Middle frontal gyrus (tissue), 1 donor: ENCODE measurements at regions not wholly inside any gene's neighbourhood (a gene's known extent, or its start where the extent isn't known, plus 50 kb on each side); places are given as distances from the start of the nearest gene placed in this dataset.

ENCODE experiments used
- DNase-seq: peaks from one replicate; pipeline ENCODE4 v3.0.0-alpha.2; 2015; ENCODE audit warnings: low spot score; ENCODE audit errors: extremely low spot score

GRCh38 chr2:16012626-16013358 lies 72.4 kb downstream of the MYCN start:
- no peak for DNase-seq

- no peak for DNase-seq
Measured at GRCh38 chr2:16012029-16012596, 71.8 kb downstream of the MYCN start.

- DNase-seq: no peak
Measured at GRCh38 chr2:16011621-16011960, 71.2 kb downstream of the MYCN start.

DNA sequence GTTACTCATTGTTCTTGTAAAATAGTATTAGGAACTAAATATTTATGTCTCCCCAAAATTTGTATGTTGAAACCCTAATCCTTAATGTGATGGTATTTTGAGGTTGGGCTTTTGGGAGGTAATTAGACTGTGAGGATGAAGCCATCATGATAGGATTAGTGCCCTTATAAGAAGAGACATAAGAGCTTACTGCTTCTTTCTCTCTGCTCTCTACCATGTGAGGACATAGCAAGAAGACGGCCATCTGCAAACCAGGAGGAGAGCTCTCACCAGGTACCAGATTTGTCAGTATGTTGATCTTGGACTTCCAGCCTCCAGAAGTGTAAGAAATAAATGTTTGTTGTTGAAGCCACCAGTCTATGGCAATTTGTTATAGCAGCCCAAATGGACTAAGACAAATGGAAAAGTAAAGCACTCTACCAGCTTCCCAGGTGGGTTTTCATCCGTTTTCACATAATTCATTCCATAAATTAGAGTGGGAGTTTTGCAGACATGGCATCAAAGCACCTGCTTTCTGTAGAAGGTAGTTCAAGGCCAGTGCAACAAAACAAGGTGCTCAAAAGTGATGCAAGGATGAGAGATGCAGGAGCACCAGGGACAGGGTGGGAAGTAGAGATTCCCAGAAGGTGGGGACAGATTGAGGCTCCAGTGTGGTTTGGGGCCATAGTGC lies 70.7 kb downstream of the MYCN start:
- DNase-seq: no peak

GRCh38 chr2:16010011-16010410 lies 69.7 kb downstream of the MYCN start:
- DNase-seq: no peak

DNA sequence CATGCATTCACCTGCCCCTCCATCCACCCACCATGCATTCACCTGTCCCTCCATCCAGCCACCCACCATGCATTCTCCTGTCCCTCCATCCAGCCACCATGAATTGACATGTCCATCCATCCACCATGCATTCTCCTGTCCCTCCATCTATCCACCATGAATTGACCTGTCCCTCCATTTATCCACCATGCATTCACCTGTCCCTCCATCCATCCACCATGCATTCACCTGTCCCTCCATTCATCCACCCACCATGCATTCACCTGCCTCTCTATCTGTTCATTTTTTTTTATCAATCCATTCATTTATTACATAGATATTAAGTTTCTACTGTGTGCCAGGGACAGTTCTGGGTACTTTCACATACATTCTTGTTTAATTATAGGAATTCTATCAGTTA lies 69.2 kb downstream of the MYCN start:
- no peak for DNase-seq

- no peak for DNase-seq
Measured at GRCh38 chr2:16008856-16009255, 68.5 kb downstream of the MYCN start.

DNA sequence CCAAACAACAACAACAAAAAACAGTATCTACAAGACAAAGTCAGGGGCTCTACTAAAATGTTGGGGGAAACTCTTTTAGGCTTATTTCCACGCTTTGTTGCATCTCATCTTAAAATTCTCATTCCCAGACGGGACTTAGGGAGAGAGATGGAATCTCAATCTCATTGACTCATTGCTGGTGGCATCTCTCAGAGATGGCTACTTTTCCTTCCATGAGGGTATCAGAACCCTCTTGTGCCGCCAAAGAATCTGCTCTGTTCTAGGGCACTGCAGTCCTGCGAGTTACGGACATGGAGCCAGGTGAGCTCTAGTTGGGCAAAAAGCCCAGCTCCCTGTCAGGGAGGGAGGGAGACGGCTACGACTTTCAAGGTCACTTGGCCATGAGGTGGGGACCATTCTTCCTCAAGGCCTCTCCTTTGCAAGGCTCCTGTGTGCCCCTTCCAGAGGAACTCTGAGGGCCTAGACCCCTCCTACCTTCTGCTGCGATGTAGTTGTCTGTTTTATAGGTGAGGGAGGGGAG lies 68.0 kb downstream of the MYCN start:
- DNase-seq: no peak

- no peak for DNase-seq
Measured at GRCh38 chr2:16007167-16007934, 67.0 kb downstream of the MYCN start.

GRCh38 chr2:16006537-16007166 lies 66.3 kb downstream of the MYCN start:
- DNase-seq: no peak

DNA sequence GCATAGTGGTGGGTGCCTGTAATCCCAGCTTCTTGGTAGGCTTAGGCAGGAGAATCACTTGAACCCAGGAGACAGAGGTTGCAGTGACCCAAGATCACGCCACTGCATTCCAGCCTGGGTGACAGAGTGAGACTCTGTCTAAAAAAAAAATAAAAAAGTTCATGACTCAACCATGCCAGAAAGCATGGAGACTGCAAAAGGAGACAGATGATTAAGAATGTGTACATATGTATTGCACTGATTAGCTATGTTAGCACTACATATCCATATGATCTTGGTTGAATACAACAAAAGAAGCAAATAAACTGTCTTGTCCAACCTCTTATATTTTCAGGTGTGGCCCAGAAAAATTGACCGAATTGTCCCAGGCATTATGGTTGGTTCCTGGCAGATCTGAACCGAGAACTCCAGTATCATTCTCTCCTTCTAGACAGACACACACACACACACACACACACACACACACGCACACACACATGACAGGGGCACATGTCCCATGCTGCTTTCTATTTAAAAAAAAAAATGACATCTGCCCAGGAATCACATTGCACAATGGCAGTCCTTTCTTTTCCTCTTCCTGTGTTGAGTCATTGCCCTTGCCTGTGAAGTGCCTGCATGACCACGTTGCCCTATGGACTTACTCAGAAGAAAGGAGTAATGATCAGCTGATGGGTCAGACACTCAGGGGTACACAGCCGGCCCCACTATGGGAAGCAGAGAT lies 65.6 kb downstream of the MYCN start:
- DNase-seq: no peak

DNA sequence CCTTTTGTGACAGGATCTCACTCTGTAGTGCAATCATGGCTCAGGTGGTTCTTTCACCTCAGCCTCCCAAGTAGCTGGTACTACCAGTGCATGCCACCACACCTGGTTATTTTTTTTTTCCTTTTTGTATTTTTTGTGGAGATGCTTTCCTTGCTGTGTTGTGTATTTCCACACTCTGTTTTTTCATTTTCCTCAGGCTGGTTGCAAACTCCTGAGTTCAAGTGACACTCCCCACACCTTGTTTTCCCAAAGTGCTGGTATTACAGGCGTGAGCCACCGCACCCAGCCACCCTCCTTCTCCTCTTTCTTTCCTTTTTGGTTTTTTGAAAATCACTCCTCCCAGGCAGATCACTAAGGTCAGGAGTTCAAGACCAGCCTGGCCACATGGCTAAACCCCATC lies 65.0 kb downstream of the MYCN start:
- no peak for DNase-seq

DNA sequence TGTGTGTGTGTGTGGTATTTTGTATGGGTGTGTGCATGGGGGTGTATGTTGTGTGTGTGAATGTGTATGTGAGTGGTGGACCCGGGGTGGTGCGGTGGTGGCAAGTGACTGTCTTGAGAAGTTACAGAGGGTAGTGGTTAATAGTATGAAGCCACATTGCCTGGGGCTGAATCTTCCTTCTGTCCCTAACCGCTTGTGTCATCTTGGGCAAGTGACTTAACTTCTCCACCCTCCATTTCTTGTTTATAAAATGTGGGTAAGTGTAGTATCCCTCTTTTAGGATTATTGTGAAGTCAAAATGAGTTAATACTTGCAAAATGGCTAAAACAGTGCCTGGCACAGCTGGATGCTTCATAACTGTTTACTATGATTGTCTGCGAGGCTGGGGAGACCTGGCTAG lies 63.5 kb downstream of the MYCN start:
- DNase-seq: no peak

DNA sequence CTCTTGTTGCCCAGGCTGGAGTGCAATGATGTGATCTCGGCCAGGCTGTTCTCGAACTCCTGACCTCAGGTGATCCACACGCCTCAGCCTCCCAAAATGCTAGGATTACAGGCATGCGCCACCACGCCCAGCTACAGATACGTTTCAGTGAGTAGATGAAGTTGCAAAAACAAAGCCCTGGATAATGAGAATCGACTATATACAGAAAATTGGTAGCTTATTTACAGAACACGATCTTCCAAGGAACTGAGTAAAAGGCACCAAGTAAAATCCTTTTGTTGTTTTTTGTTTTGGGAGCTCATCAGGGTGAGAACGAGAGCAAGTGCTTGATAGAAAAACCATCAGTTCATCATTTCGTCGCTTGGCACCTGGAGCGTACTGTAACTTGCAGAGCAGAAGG lies 62.8 kb downstream of the MYCN start:
- no peak for DNase-seq

GRCh38 chr2:16002575-16002974 lies 62.2 kb downstream of the MYCN start:
- no peak for DNase-seq

DNA sequence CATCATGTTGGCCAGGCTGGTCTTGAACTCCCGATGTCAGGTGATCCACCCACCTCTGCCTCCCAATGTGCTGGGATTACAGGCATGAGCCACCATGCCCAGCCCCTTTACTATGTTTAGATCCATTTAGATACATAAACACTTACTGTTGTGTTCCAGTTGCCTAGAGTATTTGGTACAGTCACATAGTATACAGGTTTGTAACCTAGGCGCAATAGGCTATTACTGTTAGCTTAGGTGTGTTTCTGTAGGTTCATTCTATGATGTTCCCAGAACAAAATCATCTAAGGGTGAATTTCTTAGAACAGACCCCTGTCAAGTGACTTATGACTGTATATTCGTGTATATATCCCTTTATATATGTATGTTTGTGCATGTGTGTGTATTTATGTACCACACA lies 61.8 kb downstream of the MYCN start:
- no peak for DNase-seq

DNA sequence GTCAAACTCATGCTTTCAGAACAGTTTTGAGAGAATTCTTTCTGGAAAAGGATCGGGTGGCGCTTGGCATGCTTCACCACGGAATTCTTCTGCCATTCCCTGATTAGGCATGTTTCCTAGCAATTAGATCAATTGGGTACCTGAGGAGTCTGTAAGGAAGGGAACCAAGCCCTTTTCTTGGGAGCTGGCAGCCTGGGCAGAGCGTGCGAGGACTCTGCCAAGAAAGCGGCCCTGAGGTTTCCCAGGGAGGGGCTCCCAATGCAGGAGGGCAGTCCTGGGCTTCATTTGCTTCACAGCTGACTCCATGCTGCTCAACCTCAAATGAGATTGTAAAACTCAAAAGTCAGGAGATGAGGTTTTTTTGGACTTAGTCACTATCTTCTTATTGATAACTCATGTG lies 60.3 kb downstream of the MYCN start:
- no peak for DNase-seq

DNA sequence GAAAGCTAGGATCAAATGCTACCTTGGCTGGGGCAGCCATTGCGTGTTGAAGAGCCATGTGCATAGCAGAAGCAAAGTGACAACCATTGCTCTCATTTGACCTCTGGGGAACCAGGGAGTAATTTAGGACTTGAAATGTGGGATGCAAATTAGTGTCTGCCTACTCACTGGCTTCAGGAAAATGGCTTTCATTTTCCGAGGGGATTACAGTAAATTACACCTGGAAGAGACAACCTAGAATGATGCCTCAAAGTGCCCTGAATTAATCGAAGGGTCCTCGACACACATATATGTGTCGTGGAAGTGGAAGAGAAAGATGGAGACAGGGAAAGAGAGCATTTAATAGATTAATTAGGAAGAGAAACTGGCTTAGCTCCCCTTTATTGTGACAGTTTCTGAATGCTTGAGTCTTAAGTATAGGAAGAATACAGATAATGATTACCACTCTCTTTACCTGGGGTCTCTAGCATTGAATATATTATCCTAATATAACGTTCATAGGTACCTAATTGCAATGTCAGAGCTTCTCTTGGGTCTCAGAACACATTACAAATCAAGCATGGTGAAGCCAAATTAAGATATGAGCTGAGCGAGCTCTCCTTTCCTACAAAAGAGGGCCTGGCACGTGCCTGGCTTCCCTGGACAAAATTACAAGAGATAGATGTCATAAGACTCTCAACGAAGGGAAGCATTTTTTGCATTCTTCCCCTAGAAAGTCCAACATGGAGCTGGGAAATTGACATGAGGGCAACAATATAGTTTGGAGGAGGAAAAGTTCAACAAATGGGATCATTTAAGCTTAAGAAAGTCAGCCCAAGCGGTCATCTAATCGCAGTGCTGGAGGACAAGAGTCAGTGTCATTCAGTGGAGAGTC lies 59.5 kb downstream of the MYCN start:
- DNase-seq: no peak

GRCh38 chr2:15997728-15998280 lies 57.5 kb downstream of the MYCN start:
- no peak for DNase-seq
